ENCODE measurements at regions not wholly inside any gene's neighbourhood (a gene's known extent, or its start where the extent isn't known, plus 50 kb on each side); places are given as distances from the start of the nearest gene placed in this dataset.

DNA sequence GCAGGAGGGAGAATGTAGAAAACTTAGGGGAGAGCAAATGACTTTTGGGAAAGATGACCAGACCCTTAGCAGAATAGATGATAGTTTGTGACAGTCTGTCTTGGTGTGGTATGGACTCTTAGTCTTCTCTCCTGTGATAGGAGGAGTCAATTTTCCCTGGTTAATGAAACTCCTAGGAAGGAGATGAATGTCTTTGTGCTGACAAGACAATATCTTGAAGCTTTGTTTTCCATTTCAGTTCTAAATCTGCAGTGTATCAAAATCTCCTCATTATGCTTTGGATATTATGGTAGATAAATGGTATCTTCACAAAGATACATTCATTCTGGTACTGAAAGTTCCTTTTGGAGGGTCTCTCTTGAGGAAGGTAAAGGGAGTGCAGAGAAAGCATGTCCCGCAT, 77.8 kb upstream of the ZNF717 start:
- no peak for TF ChIP-seq TAF1 (IDR thresholded peaks at IDR 0.05; ENCODE audit: low read depth)
- TF ChIP-seq ZBTB7A (IDR thresholded peaks at IDR 0.05; ENCODE audit: low read depth), result no peak
- TF ChIP-seq EGR1 (IDR thresholded peaks at IDR 0.05), result no peak
- no peak for TF ChIP-seq TEAD4 (IDR thresholded peaks at IDR 0.05)
- TF ChIP-seq EP300 (IDR thresholded peaks at IDR 0.05; ENCODE audit: borderline replicate concordance), result no peak
- TF ChIP-seq FOXM1 (IDR thresholded peaks at IDR 0.05; ENCODE audit: borderline replicate concordance, low read depth), result no peak
- no peak for TF ChIP-seq CREB1 (IDR thresholded peaks at IDR 0.05; ENCODE audit: low read depth)
- no peak for TF ChIP-seq RAD21 (IDR thresholded peaks at IDR 0.05; ENCODE audit: low read depth)
- no peak for TF ChIP-seq TCF12 (IDR thresholded peaks at IDR 0.05; ENCODE audit: low read depth)
- no peak for TF ChIP-seq NFIC (IDR thresholded peaks at IDR 0.05)
- no peak for TF ChIP-seq YY1 (IDR thresholded peaks at IDR 0.05; ENCODE audit: low read depth)
- no peak for TF ChIP-seq REST (IDR thresholded peaks at IDR 0.05; ENCODE audit: low read depth)

DNA sequence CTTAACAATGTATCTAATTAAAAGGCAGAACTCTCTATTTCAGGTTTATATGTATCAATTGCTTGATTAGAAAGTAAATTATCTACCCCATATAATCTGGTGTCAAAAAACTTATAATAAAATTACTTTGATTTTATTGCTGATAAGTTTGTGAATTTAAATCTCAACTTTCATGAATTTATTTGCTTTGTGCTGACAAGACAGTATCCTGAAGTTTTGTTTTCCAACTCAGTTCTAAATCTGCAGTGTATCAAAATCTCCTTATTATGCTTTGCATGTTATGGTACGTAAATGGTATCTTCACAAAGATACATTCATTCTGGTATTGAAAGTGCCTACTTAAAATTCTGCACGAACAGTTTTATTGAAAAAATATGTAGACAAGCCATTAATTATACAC, 78.5 kb upstream of the ZNF717 start:
- TF ChIP-seq NFIC (IDR thresholded peaks at IDR 0.05), result no peak
- TF ChIP-seq MAX (IDR thresholded peaks at IDR 0.05), result no peak
- TF ChIP-seq YY1 (IDR thresholded peaks at IDR 0.05; ENCODE audit: low read depth), result no peak
- TF ChIP-seq ZBTB7A (IDR thresholded peaks at IDR 0.05; ENCODE audit: low read depth), result no peak
- no peak for TF ChIP-seq EP300 (IDR thresholded peaks at IDR 0.05; ENCODE audit: borderline replicate concordance)
- no peak for TF ChIP-seq RAD21 (IDR thresholded peaks at IDR 0.05; ENCODE audit: low read depth)
- TF ChIP-seq, protein P1, sequence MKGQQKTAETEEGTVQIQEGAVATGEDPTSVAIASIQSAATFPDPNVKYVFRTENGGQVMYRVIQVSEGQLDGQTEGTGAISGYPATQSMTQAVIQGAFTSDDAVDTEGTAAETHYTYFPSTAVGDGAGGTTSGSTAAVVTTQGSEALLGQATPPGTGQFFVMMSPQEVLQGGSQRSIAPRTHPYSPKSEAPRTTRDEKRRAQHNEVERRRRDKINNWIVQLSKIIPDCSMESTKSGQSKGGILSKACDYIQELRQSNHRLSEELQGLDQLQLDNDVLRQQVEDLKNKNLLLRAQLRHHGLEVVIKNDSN (IDR thresholded peaks at IDR 0.05), result no peak
- no peak for TF ChIP-seq CREB1 (IDR thresholded peaks at IDR 0.05; ENCODE audit: low read depth)
- no peak for TF ChIP-seq EGR1 (IDR thresholded peaks at IDR 0.05)
- no peak for TF ChIP-seq CEBPB (IDR thresholded peaks at IDR 0.05)
- TF ChIP-seq FOXM1 (IDR thresholded peaks at IDR 0.05; ENCODE audit: borderline replicate concordance, low read depth), result no peak

DNA sequence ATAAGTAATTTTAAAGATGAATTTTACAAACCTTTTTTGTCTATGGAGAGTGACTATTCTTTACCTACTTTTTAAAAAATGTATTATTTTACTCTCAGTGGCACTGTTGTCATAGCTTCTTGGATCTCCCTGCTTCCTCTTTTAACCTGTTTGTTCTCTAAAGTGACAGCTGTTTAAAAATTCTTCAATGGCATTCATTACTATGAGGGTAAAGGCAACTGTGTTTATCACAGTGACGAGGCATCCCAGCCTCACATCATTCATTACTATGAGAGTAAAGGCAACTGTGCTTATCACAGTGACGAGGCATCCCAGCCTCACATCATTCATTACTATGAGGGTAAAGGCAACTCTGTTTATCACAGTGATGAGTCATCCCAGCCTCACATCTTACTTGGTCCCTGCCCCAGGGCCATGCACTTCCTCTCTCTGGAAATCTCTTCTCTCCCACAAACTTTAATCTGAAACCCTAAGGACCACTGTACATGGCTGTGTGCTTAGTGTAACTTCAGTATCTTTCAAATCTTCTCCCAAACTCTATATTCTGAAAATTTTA, 101.7 kb upstream of the ZNF717 start:
- TF ChIP-seq REST (IDR thresholded peaks at IDR 0.05; ENCODE audit: low read depth) (no peak), CREB1 (IDR thresholded peaks at IDR 0.05; ENCODE audit: low read depth) (no peak), TAF1 (IDR thresholded peaks at IDR 0.05; ENCODE audit: low read depth) (no peak), RAD21 (IDR thresholded peaks at IDR 0.05; ENCODE audit: low read depth) (no peak), NFIC (IDR thresholded peaks at IDR 0.05) (no peak), EGR1 (IDR thresholded peaks at IDR 0.05) (no peak), CEBPB (IDR thresholded peaks at IDR 0.05) (no peak), TEAD4 (IDR thresholded peaks at IDR 0.05) (no peak), FOXM1 (IDR thresholded peaks at IDR 0.05; ENCODE audit: borderline replicate concordance, low read depth) (no peak), ZBTB7A (IDR thresholded peaks at IDR 0.05; ENCODE audit: low read depth) (no peak)
- TF ChIP-seq, protein P1 (IDR thresholded peaks at IDR 0.05), result no peak

DNA sequence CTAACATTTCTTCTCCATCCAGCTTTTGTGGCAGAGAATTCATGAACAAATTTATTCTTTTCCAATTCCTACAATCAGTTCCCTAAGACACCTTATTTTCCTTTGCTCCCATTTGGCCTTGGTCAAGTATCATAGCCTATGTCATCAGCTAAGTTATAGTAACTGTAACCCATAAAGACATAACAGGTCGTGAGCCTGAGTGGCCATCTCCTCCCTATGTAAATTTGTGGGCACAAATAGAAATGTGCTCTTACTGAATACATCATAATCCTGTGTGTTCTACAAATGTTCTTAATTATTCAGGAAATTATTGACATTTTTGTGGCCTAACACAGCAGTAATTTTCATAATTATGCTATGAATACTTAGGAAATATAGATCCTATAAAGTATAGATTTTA, 108.9 kb upstream of the ZNF717 start:
- TF ChIP-seq, protein P1 (IDR thresholded peaks at IDR 0.05), result no peak
- TF ChIP-seq MAX (IDR thresholded peaks at IDR 0.05) (no peak), REST (IDR thresholded peaks at IDR 0.05; ENCODE audit: low read depth) (no peak), CREB1 (IDR thresholded peaks at IDR 0.05; ENCODE audit: low read depth) (no peak), CEBPB (IDR thresholded peaks at IDR 0.05) (no peak), RAD21 (IDR thresholded peaks at IDR 0.05; ENCODE audit: low read depth) (no peak), TAF1 (IDR thresholded peaks at IDR 0.05; ENCODE audit: low read depth) (no peak), EP300 (IDR thresholded peaks at IDR 0.05; ENCODE audit: borderline replicate concordance) (no peak), EGR1 (IDR thresholded peaks at IDR 0.05) (no peak), TCF12 (IDR thresholded peaks at IDR 0.05; ENCODE audit: low read depth) (no peak), FOXM1 (IDR thresholded peaks at IDR 0.05; ENCODE audit: borderline replicate concordance, low read depth) (no peak), NFIC (IDR thresholded peaks at IDR 0.05) (no peak), ZBTB7A (IDR thresholded peaks at IDR 0.05; ENCODE audit: low read depth) (no peak), TEAD4 (IDR thresholded peaks at IDR 0.05) (no peak), YY1 (IDR thresholded peaks at IDR 0.05; ENCODE audit: low read depth) (no peak)
